Suprapubic skin (tissue), 4 donors: ENCODE measurements at regions not wholly inside any gene's neighbourhood (a gene's known extent, or its start where the extent isn't known, plus 50 kb on each side); places are given as distances from the start of the nearest gene placed in this dataset.
"Not testable (repeated sequence)": the region's sequence is repeated elsewhere in the genome, so short reads cannot be mapped to it uniquely, and the experiment has no call there.

Source experiments
- DNase-seq, 2 donors: peaks; one replicate each; pipeline ENCODE4 v3.0.0-alpha.2; 2019; ENCODE audit warnings: low spot score in 2 of 2
- H3K27ac ChIP-seq: fragments of 200-600 bp; sonication (generic); one replicate; pipeline ENCODE4 v1.5.1; 2019
- H3K27me3 ChIP-seq: fragments of 200-600 bp; sonication (generic); one replicate; pipeline ENCODE4 v1.5.1; 2019
- H3K36me3 ChIP-seq: fragments of 200-600 bp; sonication (generic); one replicate; pipeline ENCODE4 v1.5.1; 2019
- H3K4me1 ChIP-seq: fragments of 200-600 bp; sonication (generic); one replicate; pipeline ENCODE4 v1.5.1; 2019
- H3K4me3 ChIP-seq: fragments of 200-600 bp; sonication (generic); one replicate; pipeline ENCODE4 v1.5.1; 2019; ENCODE audit warnings: mild to moderate bottlenecking
- H3K9me3 ChIP-seq: fragments of 200-600 bp; sonication (generic); one replicate; pipeline ENCODE4 v1.5.1; 2019
- CTCF ChIP-seq, 2 donors: fragments of 200-600 bp in 1 of 2; fragments of 450-650 bp in 1 of 2; sonication (generic) in 1 of 2; IDR thresholded peaks; one replicate each; pipeline ENCODE4 v1.5.1; 2016 to 2019; ENCODE audit warnings: antibody characterized with exemption in 2 of 2, mild to moderate bottlenecking in 1 of 2, moderate library complexity in 1 of 2
- EP300 ChIP-seq: sonication (generic); formaldehyde crosslinking; IDR thresholded peaks from one replicate; pipeline ENCODE4 v1.6.1; 2017; ENCODE audit warnings: antibody characterized with exemption
- POLR2A ChIP-seq, 2 donors: fragments of 450-650 bp; IDR thresholded peaks; one replicate each; pipeline ENCODE4 v1.6.1; 2017; ENCODE audit warnings: antibody characterized with exemption in 2 of 2, mild to moderate bottlenecking in 2 of 2, moderate library complexity in 2 of 2
- POLR2AphosphoS5 ChIP-seq, 3 donors: sonication (generic); formaldehyde crosslinking; IDR thresholded peaks; one replicate each; pipeline ENCODE4 v1.6.1; 2017; ENCODE audit warnings: antibody characterized with exemption in 3 of 3
- WGBS: methylation state at CpG from one replicate; pipeline ENCODE4 v1.1.5; 2018; 5-methylcytosine and 5-hydroxymethylcytosine counted together

- DNase-seq: no peak
- Histone ChIP-seq H3K4me1 (no peaks in the 10 kb centered on the region), H3K9me3 (no peaks in the 10 kb centered on the region), H3K36me3 (no peaks in the 10 kb centered on the region), H3K27ac (no peak overlapping the region), H3K27me3 (no peaks in the 10 kb centered on the region), H3K4me3 (no peak overlapping the region)
- WGBS: 71% methylated on average over 2 of the region's 2 CpGs
- TF ChIP-seq CTCF (IDR thresholded peaks at IDR 0.05) (no peak), EP300 (no peak), POLR2AphosphoS5 (IDR thresholded peaks at IDR 0.05) (no peak), POLR2A (IDR thresholded peaks at IDR 0.05) (no peak)
Observed at GRCh38 chr12:67085699-67086098, 183.5 kb upstream of the CAND1 start.

- WGBS: 71% methylated on average over 2 of the region's 2 CpGs
- H3K27me3 ChIP-seq: no peaks in the 10 kb centered on the region
- peaks cover under 1% of the 10 kb centered on the region for H3K4me1 ChIP-seq
- no peaks in the 10 kb centered on the region for H3K9me3 ChIP-seq
- no peak for DNase-seq
- TF ChIP-seq POLR2A (IDR thresholded peaks at IDR 0.05) (no peak), EP300 (no peak), POLR2AphosphoS5 (IDR thresholded peaks at IDR 0.05) (no peak), CTCF (IDR thresholded peaks at IDR 0.05) (no peak)
- H3K4me3 ChIP-seq: no peak overlapping the region
- no peaks in the 10 kb centered on the region for H3K36me3 ChIP-seq
- H3K27ac ChIP-seq: no peak overlapping the region
Observed at GRCh38 chr12:67086116-67086515, 183.0 kb upstream of the CAND1 start.

DNA sequence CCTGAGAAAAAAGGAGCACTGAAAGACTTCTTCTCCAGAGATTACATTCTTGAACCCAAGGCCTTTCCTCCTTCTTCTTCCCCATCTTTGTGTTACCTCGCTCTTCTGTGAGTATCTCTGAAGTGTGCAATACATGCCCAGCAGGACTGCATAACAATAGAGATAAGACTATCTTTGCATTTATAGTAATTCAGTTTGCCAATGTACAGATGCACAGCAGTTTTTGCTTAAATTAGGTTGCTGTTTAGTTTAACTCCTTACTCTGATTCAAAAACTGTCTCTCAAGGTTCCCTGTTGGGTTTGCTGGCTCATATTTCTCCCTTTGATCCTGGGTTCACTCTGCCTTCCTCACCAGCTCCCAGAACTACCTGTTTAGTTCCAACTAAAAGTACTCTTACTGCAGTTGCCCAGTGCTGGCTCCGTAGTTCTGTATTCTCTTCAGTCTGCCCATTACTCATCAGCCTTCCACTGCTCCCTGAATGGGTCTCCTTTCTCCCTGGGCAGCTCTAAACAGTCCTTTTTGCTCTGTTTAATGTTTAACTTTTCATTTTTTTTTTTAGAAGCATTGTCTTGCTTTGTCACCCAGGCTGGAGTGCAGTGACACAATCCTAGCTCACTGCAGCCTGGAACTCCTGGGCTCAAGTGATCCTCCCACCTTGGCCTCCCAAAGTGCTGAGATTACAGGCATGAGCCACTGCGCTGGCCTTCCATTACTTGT, 180.6 kb upstream of the CAND1 start:
- H3K36me3 ChIP-seq: no peaks in the 10 kb centered on the region
- H3K4me3 ChIP-seq: no peak overlapping the region

GRCh38 chr12:67091204-67091603, 178.0 kb upstream of the CAND1 start:
- H3K27ac ChIP-seq: no peak overlapping the region
- TF ChIP-seq POLR2AphosphoS5 (IDR thresholded peaks at IDR 0.05) (no peak), POLR2A (IDR thresholded peaks at IDR 0.05) (no peak), CTCF (IDR thresholded peaks at IDR 0.05) (no peak), EP300 (no peak)
- H3K36me3 ChIP-seq: no peaks in the 10 kb centered on the region
- WGBS: 41% methylated on average over 3 of the region's 3 CpGs
- no peak for DNase-seq
- peaks cover 9% of the 10 kb centered on the region for H3K4me1 ChIP-seq
- H3K27me3 ChIP-seq: no peaks in the 10 kb centered on the region
- no peak overlapping the region for H3K4me3 ChIP-seq
- H3K9me3 ChIP-seq: no peaks in the 10 kb centered on the region

More for the DNA sequence above, 180.6 kb upstream of the CAND1 start:
- DNase-seq: no peak
- peaks cover 9% of the 10 kb centered on the region for H3K4me1 ChIP-seq
- H3K27me3 ChIP-seq: no peaks in the 10 kb centered on the region
- no peak overlapping the region for H3K27ac ChIP-seq
- no peak for TF ChIP-seq POLR2AphosphoS5 (IDR thresholded peaks at IDR 0.05)
- TF ChIP-seq CTCF (IDR thresholded peaks at IDR 0.05): no peak
- no peak for TF ChIP-seq POLR2A (IDR thresholded peaks at IDR 0.05)
- TF ChIP-seq EP300: no peak
- WGBS: 83% methylated on average over 3 of the region's 3 CpGs
- H3K9me3 ChIP-seq: no peaks in the 10 kb centered on the region

DNA sequence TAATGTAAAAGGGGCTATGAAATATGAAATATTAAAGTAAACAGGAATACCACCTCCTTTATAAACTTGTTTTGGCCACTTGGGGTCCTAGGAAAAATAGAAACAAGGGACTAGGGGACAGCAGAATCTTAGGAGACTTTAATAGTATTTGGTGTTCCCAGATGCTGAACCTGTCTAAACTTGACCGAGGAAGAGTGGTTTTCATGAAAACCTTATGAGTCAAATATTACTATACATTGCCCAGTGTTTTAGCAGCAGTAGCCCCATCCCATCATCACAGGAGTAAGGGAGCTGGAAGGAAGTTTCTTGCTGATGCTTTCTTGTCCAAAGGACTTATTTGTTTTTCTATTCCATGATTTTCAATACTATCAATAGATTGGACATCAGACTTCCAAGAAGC, 177.5 kb upstream of the CAND1 start:
- DNase-seq: no peak
- no peak for TF ChIP-seq POLR2AphosphoS5 (IDR thresholded peaks at IDR 0.05)
- no peak for TF ChIP-seq CTCF (IDR thresholded peaks at IDR 0.05)
- no peak for TF ChIP-seq POLR2A (IDR thresholded peaks at IDR 0.05)
- no peak for TF ChIP-seq EP300
- Histone ChIP-seq H3K36me3 (no peaks in the 10 kb centered on the region), H3K27me3 (no peaks in the 10 kb centered on the region), H3K27ac (no peak overlapping the region), H3K9me3 (no peaks in the 10 kb centered on the region), H3K4me3 (no peak overlapping the region), H3K4me1 (peaks cover 9% of the 10 kb centered on the region)
- WGBS: 76% methylated on average over 1 of the region's 1 CpG

GRCh38 chr12:67092934-67093333, 176.2 kb upstream of the CAND1 start:
- H3K4me1 ChIP-seq, H3K27me3 ChIP-seq, H3K36me3 ChIP-seq, H3K27ac ChIP-seq, H3K9me3 ChIP-seq, H3K4me3 ChIP-seq, DNase-seq: not testable (repeated sequence)
- WGBS: 91% methylated on average over 2 of the region's 2 CpGs
